HCT116 (cell line): ENCODE measurements at regions not wholly inside any gene's neighbourhood (a gene's known extent, or its start where the extent isn't known, plus 50 kb on each side); places are given as distances from the start of the nearest gene placed in this dataset.

Source experiments
- CEBPB ChIP-seq: IDR thresholded peaks from 2 replicates; pipeline ENCODE4 v1.6.1; 2012; ENCODE audit warnings: low read depth
- FOSL1 ChIP-seq: IDR thresholded peaks from 2 replicates; pipeline ENCODE4 v1.6.1; 2012; ENCODE audit warnings: low read depth
- JUND ChIP-seq: IDR thresholded peaks from 2 replicates; pipeline ENCODE4 v1.6.1; 2012
- POLR2A ChIP-seq: IDR thresholded peaks from 2 replicates; pipeline ENCODE4 v1.7.0; 2011; ENCODE audit warnings: borderline replicate concordance; ENCODE audit not compliant: insufficient read depth, insufficient read length; ENCODE audit errors: extremely low read depth
- POLR2AphosphoS5 ChIP-seq: IDR thresholded peaks from 2 replicates; pipeline ENCODE4 v1.6.1; 2011; ENCODE audit warnings: mild to moderate bottlenecking, low read depth, low read length, moderate library complexity
- RAD21 ChIP-seq: IDR thresholded peaks from 2 replicates; pipeline ENCODE4 v1.6.1; 2012; ENCODE audit warnings: low read depth, mild to moderate bottlenecking
- SRF ChIP-seq: IDR thresholded peaks from 2 replicates; pipeline ENCODE4 v1.6.1; 2012; ENCODE audit warnings: low read depth
- ZFX ChIP-seq: fragments of 450-650 bp; IDR thresholded peaks from 2 replicates; pipeline ENCODE4 v1.6.1; 2017
- TF ChIP-seq, protein P1 (sequence below), 3 experiments: fragments of 200-600 bp in 1 of 3; sonication (generic) in 1 of 3; IDR thresholded peaks in 2 of 3; conservative IDR thresholded peaks in 1 of 3; 2 replicates each; pipeline ENCODE4 v1.5.1; 2012 to 2017; ENCODE audit warnings: low read depth in 2 of 3, low read length in 2 of 3, antibody characterized with exemption in 1 of 3, borderline replicate concordance in 1 of 3, control low read depth in 1 of 3, mild to moderate bottlenecking in 1 of 3, mixed read lengths in 1 of 3, mixed run types in 1 of 3, moderate library complexity in 1 of 3; ENCODE audit not compliant: insufficient read depth in 1 of 3
- TF ChIP-seq, protein P2 (sequence below): IDR thresholded peaks from 2 replicates; pipeline ENCODE4 v1.6.1; 2012
- TF ChIP-seq, protein P3 (sequence below): IDR thresholded peaks from 2 replicates; pipeline ENCODE4 v1.6.1; 2012; ENCODE audit warnings: low read depth

DNA sequence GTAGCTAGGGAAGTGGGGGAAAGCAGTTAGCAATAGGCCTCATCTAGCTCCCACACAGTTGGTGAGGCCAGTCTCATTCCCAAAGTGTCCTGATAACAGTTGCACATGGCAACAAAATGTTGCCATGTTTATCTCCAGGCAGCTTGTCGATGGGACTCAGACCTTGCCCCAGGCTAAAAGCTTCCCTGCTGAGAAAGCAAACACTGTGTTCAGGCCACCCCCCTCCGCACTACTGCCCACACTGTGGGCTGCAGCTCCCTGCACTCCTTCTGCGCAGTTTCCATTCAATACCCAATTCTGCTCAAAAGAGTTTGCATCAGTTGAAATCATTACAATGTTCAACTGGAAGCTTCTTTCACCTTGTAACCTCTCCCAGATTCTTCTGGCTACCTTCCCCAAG is 287.8 kb upstream of the GK2 start:
- TF ChIP-seq, protein P1, sequence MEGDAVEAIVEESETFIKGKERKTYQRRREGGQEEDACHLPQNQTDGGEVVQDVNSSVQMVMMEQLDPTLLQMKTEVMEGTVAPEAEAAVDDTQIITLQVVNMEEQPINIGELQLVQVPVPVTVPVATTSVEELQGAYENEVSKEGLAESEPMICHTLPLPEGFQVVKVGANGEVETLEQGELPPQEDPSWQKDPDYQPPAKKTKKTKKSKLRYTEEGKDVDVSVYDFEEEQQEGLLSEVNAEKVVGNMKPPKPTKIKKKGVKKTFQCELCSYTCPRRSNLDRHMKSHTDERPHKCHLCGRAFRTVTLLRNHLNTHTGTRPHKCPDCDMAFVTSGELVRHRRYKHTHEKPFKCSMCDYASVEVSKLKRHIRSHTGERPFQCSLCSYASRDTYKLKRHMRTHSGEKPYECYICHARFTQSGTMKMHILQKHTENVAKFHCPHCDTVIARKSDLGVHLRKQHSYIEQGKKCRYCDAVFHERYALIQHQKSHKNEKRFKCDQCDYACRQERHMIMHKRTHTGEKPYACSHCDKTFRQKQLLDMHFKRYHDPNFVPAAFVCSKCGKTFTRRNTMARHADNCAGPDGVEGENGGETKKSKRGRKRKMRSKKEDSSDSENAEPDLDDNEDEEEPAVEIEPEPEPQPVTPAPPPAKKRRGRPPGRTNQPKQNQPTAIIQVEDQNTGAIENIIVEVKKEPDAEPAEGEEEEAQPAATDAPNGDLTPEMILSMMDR (IDR thresholded peaks at IDR 0.05 in 2 of 3, conservative IDR thresholded peaks at IDR 0.05 in 1 of 3; ENCODE audit: borderline replicate concordance in 1 of 3, insufficient read depth in 1 of 3, low read depth in 2 of 3, low read length in 2 of 3): no peak
- TF ChIP-seq POLR2A: no peak
- no peak for TF ChIP-seq POLR2AphosphoS5
- no peak for TF ChIP-seq SRF
- TF ChIP-seq RAD21: no peak
- TF ChIP-seq JUND: no peak
- no peak for TF ChIP-seq CEBPB
- TF ChIP-seq, protein P2, sequence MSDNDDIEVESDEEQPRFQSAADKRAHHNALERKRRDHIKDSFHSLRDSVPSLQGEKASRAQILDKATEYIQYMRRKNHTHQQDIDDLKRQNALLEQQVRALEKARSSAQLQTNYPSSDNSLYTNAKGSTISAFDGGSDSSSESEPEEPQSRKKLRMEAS: no peak
- TF ChIP-seq ZFX: no peak
- no peak for TF ChIP-seq FOSL1
- TF ChIP-seq, protein P3, sequence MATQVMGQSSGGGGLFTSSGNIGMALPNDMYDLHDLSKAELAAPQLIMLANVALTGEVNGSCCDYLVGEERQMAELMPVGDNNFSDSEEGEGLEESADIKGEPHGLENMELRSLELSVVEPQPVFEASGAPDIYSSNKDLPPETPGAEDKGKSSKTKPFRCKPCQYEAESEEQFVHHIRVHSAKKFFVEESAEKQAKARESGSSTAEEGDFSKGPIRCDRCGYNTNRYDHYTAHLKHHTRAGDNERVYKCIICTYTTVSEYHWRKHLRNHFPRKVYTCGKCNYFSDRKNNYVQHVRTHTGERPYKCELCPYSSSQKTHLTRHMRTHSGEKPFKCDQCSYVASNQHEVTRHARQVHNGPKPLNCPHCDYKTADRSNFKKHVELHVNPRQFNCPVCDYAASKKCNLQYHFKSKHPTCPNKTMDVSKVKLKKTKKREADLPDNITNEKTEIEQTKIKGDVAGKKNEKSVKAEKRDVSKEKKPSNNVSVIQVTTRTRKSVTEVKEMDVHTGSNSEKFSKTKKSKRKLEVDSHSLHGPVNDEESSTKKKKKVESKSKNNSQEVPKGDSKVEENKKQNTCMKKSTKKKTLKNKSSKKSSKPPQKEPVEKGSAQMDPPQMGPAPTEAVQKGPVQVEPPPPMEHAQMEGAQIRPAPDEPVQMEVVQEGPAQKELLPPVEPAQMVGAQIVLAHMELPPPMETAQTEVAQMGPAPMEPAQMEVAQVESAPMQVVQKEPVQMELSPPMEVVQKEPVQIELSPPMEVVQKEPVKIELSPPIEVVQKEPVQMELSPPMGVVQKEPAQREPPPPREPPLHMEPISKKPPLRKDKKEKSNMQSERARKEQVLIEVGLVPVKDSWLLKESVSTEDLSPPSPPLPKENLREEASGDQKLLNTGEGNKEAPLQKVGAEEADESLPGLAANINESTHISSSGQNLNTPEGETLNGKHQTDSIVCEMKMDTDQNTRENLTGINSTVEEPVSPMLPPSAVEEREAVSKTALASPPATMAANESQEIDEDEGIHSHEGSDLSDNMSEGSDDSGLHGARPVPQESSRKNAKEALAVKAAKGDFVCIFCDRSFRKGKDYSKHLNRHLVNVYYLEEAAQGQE: no peak
